ENCODE measurements at regions not wholly inside any gene's neighbourhood (a gene's known extent, or its start where the extent isn't known, plus 50 kb on each side); places are given as distances from the start of the nearest gene placed in this dataset.
"Not testable (repeated sequence)": the region's sequence is repeated elsewhere in the genome, so short reads cannot be mapped to it uniquely, and the experiment has no call there.

DNA sequence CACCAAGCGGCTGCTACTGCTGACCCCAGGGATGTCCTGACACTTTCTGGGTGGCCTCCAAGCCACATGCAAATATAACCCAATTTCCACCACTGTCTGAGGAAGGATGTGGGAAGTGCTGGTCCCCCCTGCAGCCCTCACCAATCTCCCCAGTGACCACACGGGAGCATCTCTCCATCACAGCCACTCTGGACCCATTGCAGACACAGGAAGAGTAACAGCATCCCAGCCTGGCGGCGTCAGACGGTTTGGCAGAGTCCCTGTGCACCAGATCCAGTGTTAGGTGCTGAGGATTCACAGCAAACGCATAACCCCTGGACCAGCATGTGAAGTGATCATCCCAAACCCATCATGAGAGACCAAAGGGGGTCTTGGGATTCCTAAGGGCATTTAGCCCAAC lies 163.7 kb upstream of the TNRC6C start:
- DNase-seq (ENCODE audit: extremely low read depth in 1 of 2, low read depth in 1 of 2) = no peak

- no peak for DNase-seq (ENCODE audit: extremely low read depth in 1 of 2, low read depth in 1 of 2)
These were observed 162.8 kb upstream of the TNRC6C start for GRCh38 chr17:77795685-77796084.

DNA sequence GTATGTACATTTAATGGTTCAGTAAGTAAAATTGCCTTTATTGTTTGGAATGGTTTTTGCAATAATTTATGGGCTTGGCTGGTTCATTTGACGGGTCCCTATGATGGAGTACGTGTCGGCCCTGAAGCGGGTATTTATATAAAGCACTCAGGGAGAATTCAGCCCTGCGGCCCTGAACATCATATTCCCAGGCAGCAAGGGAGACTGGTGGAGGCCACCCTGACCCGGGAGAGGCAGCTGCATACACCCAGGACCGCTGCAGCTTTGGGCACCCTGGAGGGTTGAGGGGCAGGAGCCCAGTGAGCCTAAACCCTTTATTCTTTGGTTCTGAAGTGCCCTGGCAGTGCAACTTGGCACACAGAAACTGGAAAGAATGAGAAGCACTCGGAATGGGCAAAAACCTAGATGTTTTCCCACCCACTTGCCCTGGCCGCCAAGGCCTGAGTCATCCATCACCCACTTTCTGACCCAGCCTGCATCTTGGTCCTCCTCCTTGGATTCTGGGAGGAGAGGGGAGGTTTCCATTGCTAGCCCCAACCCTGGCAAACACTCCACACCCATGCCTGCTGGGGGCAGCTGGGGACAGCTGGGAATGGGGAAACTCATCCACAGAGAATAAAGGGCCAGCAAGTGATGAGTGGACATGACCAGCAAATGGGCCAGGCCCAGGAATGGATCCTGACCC lies 162.2 kb upstream of the TNRC6C start:
- DNase-seq (ENCODE audit: extremely low read depth in 1 of 2, low read depth in 1 of 2) = no peak

GRCh38 chr17:77798031-77798430 lies 160.5 kb upstream of the TNRC6C start:
- no peak for DNase-seq (ENCODE audit: extremely low read depth in 1 of 2, low read depth in 1 of 2)

DNA sequence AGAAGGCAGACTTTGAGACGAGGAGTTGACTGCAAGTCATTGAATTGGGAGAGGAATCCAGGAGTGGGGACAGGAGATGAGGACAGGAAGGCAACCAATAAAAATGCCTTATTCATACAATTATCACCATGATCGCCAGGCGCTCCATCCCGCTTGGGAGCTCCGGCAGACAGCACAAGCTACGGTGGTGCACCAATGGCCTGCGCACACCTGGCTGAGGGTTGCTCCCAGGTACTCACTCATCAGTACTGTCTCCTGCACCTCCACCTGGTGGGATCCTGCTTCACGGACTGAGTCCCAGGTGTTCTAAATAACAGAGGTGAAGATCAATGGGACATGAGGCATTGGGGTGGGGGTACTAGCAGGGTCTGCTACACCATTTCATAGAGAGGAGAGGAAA lies 160.0 kb upstream of the TNRC6C start:
- no peak for DNase-seq (ENCODE audit: extremely low read depth in 1 of 2, low read depth in 1 of 2)

DNA sequence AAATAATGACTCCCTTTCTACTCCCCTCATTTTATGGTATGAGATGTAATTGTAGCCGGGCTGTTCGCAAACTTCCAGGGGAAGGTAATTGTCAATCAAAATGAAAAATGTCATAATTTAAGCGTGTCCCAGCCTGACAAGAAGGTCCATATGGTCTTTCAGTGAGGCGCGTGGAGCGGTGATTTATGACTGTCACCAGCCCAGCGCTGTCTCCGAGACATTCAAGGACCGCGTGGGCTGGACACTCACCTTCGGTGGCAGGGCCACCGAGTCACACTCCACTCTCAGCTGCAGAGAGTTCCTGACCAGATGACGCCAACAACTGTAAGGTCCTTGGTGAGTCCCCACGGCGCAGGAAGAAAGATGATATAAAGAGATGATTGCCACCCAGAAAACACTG lies 157.7 kb upstream of the TNRC6C start:
- DNase-seq (ENCODE audit: extremely low read depth in 1 of 2, low read depth in 1 of 2) = no peak

GRCh38 chr17:77801545-77802332 lies 156.8 kb upstream of the TNRC6C start:
- no peak for DNase-seq (ENCODE audit: extremely low read depth in 1 of 2, low read depth in 1 of 2)

- no peak for DNase-seq (ENCODE audit: extremely low read depth in 1 of 2, low read depth in 1 of 2)
These were observed 156.2 kb upstream of the TNRC6C start for GRCh38 chr17:77802333-77802615.

- no peak for DNase-seq (ENCODE audit: extremely low read depth in 1 of 2, low read depth in 1 of 2)
These were observed 155.7 kb upstream of the TNRC6C start for GRCh38 chr17:77802811-77803220.

GRCh38 chr17:77803726-77804125 lies 154.8 kb upstream of the TNRC6C start:
- no peak for DNase-seq (ENCODE audit: extremely low read depth in 1 of 2, low read depth in 1 of 2)

DNA sequence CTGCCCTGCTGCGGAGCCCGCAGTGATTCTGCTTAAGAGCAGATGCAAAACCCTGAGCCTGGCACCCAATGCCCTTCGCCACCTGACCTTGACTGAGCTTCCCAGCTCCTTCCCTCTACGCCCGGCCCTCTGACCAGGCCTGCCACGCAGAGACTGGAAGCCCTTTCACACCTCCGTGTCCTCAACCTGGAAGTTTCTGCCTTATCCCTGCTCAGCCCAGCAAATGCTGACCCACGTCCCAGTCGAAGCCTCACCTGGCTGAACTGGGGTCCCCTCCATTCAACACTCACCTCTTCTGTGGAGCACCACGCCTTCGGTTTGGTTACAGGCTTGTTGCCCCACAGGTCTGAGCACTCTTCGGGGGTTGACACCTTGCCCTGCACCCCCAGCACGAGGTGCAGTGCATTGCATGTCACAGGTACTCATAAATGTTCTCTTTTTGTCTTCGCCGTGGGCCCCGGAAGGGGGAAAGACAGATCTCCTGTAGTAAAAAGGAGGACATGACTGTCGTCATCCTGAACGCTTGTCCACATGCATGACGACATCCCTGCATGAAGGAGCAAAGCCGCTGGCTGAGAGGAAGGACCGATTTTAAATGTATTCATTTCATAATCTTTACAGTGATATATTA lies 153.6 kb upstream of the TNRC6C start:
- DNase-seq (ENCODE audit: extremely low read depth in 1 of 2, low read depth in 1 of 2) = no peak

GRCh38 chr17:77805970-77806369 lies 152.5 kb upstream of the TNRC6C start:
- DNase-seq (ENCODE audit: extremely low read depth in 1 of 2, low read depth in 1 of 2) = not testable (repeated sequence)

DNA sequence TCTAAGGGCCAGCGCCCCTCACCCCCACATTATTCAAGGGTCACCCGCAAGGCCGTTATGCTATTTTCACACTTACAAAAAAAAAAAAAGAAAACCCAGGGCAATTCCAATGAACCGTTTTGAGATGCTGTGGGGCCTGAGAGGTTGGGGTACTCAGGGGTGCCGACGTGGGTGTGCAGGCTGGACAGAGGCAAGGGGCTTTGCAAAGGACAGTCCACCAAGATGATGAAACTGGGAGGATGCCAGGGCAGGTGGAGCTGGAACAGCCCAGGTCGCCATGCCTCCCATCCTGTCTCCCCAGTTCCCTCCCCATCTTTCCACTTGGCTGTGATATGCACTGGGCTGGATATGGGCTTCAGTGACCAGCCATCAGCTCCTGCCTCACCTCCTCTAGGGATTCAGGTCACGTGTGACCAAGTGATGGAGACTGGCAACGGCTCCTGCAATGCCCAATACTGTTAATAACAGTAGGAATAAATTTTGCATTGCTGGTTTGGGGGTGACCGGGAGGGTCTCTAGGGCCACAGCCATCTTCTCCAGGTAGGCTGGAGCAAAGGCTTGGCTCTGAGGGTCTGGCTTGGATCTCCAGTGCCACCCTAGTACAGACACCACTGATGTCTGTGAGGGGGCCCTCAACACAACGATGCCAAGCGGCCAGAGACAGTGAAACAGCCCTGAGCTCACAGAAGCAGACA lies 151.3 kb upstream of the TNRC6C start:
- no peak for DNase-seq (ENCODE audit: extremely low read depth in 1 of 2, low read depth in 1 of 2)

GRCh38 chr17:77807746-77808441 lies 150.6 kb upstream of the TNRC6C start:
- DNase-seq (ENCODE audit: extremely low read depth in 1 of 2, low read depth in 1 of 2) = no peak

- no peak for DNase-seq (ENCODE audit: extremely low read depth in 1 of 2, low read depth in 1 of 2)
These were observed 149.6 kb upstream of the TNRC6C start for GRCh38 chr17:77808686-77809425.

GRCh38 chr17:77809814-77810213 lies 148.7 kb upstream of the TNRC6C start:
- DNase-seq (ENCODE audit: extremely low read depth in 1 of 2, low read depth in 1 of 2) = no peak

GRCh38 chr17:77810536-77810935 lies 148.0 kb upstream of the TNRC6C start:
- no peak for DNase-seq (ENCODE audit: extremely low read depth in 1 of 2, low read depth in 1 of 2)

DNA sequence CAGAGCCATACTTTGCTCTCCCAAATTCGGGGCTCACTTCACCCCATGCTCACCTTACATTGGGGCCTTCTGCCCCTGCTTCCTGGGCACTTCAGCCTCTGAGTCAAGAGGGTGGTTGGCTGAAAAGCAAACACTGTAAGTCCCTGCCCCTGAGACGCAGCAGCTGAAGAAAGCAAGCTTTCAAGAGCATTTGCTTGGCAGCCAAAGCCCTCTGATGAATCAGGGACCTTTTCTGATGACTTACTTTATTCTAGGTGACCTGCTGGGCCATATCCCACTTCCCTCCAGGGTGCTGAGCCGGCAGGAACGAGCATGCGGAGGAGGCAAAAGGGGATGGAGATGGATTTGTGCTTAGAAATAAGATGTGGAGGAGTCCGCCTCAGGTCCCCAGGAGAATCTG lies 147.0 kb upstream of the TNRC6C start:
- DNase-seq (ENCODE audit: extremely low read depth in 1 of 2, low read depth in 1 of 2) = no peak

DNA sequence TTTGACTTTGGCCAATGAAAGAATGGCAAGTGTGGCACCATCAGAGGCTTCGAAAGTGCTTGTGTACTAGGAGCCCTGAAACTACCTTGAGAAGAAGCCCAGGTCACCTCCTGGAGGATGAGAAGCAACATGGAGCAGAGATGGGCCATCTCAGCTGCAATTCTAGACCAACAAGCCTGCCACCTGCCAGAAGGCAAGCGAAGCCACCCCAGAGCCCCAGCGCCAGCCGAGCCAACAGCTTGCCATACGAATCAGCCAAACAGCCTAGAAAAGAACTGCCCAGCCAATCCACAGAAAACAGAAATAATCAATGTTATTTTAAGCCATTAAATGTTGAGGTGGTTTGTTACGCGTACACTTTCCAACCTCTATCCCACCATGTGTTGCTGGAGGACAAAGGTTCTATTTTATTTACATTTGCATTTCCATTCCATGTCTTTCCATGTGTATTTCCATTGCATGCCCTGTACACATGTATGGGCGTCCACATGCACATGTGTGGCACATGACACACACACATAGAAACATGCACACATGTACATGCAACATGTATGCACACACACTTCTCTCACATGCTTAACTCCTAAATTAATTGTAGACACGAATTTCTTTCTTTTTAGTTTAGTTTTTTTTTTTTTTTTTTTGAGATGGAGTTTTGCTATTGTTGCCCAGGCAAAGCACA lies 144.3 kb upstream of the TNRC6C start:
- DNase-seq (ENCODE audit: extremely low read depth in 1 of 2, low read depth in 1 of 2) = no peak
